SU-DHL-6 (cell line): ENCODE measurements at regions not wholly inside any gene's neighbourhood (a gene's known extent, or its start where the extent isn't known, plus 50 kb on each side); places are given as distances from the start of the nearest gene placed in this dataset.

Experiments used
- H2AFZ ChIP-seq: fragments of 200-600 bp; sonication (generic); 2 replicates; pipeline ENCODE4 v1.6.1; 2014; ENCODE audit warnings: low read depth, mild to moderate bottlenecking, moderate library complexity, mixed read lengths, antibody characterized with exemption, low read length; ENCODE audit not compliant: severe bottlenecking
- H3F3A ChIP-seq: fragments of 200-600 bp; shearing (Covaris generic); 2 replicates; pipeline ENCODE4 v1.6.0; 2016; ENCODE audit warnings: antibody characterized with exemption, mild to moderate bottlenecking; ENCODE audit not compliant: insufficient read depth
- H3K27ac ChIP-seq: fragments of 200-600 bp; sonication (generic); 2 replicates; pipeline ENCODE4 v1.5.1; 2016; ENCODE audit warnings: low read depth, mild to moderate bottlenecking, low read length, moderate library complexity, mixed read lengths
- H3K27me3 ChIP-seq: fragments of 200-600 bp; sonication (generic), shearing (Covaris generic); 2 replicates; pipeline ENCODE4 v1.6.0; 2014; ENCODE audit warnings: mild to moderate bottlenecking, low read length
- H3K36me3 ChIP-seq: fragments of 200-600 bp; sonication (generic); 2 replicates; pipeline ENCODE4 v1.6.1; 2014; ENCODE audit warnings: mild to moderate bottlenecking, low read length, mixed read lengths
- H3K4me2 ChIP-seq: fragments of 300-600, 200-600 bp; shearing (Covaris generic), sonication (generic); 2 replicates; pipeline ENCODE4 v1.6.0; 2014; ENCODE audit warnings: low read length, low read depth, mild to moderate bottlenecking; ENCODE audit not compliant: poor library complexity, severe bottlenecking
- H3K4me3 ChIP-seq: fragments of 200-600 bp; sonication (generic); 2 replicates; pipeline ENCODE4 v1.5.1; 2014; ENCODE audit warnings: antibody characterized with exemption, low read length, mild to moderate bottlenecking, mixed read lengths; ENCODE audit not compliant: insufficient read depth, poor library complexity, severe bottlenecking
- H3K79me2 ChIP-seq: fragments of 200-600 bp; sonication (generic); 2 replicates; pipeline ENCODE4 v1.6.1; 2014; ENCODE audit warnings: mild to moderate bottlenecking, low read length, moderate library complexity; ENCODE audit not compliant: insufficient read depth
- H3K9ac ChIP-seq: fragments of 200-600 bp; sonication (generic); 2 replicates; pipeline ENCODE4 v1.7.0; 2014; ENCODE audit warnings: mild to moderate bottlenecking, low read length
- H3K9me2 ChIP-seq: fragments of 200-600 bp; sonication (generic); replicated peaks from 2 replicates; pipeline ENCODE4 v1.6.1; 2014; ENCODE audit warnings: low read length; ENCODE audit not compliant: insufficient read depth
- H3K9me3 ChIP-seq: fragments of 200-600 bp; sonication (generic); 2 replicates; pipeline ENCODE4 v1.6.1; 2014; ENCODE audit warnings: low read length, mixed read lengths; ENCODE audit not compliant: insufficient read depth
- H4K20me1 ChIP-seq: fragments of 200-600 bp; sonication (generic); 2 replicates; pipeline ENCODE4 v1.6.1; 2014; ENCODE audit warnings: low read depth, mild to moderate bottlenecking, antibody characterized with exemption, low read length, moderate library complexity, mixed read lengths
- CTCF ChIP-seq: fragments of 200-600 bp; sonication (generic); IDR thresholded peaks from one replicate; pipeline ENCODE4 v1.5.1; 2017; ENCODE audit warnings: antibody characterized with exemption, mild to moderate bottlenecking, low read length, moderate library complexity; ENCODE audit not compliant: insufficient read depth, poor library complexity, severe bottlenecking
- EZH2phosphoT487 ChIP-seq: fragments of 200-600 bp; sonication (generic), shearing (Covaris generic); conservative IDR thresholded peaks from 2 replicates; pipeline ENCODE4 v1.6.1; 2018; ENCODE audit warnings: mild to moderate bottlenecking, antibody characterized with exemption, low read length, moderate library complexity, mixed read lengths

GRCh38 chr11:80414181-80415165 is 973.6 kb upstream of the TENM4 start:
- no peak overlapping the region for H3K9ac ChIP-seq
- no peak overlapping the region for H3K4me2 ChIP-seq
- H3K9me2 ChIP-seq = no peaks in the 10 kb centered on the region
- no peaks in the 10 kb centered on the region for H4K20me1 ChIP-seq
- H3K36me3 ChIP-seq = no peaks in the 10 kb centered on the region
- H3K4me3 ChIP-seq = no peak overlapping the region
- no peaks in the 10 kb centered on the region for H3K27me3 ChIP-seq
- TF ChIP-seq CTCF (no peak), EZH2phosphoT487 (no peak)
- H2AFZ ChIP-seq = no peak overlapping the region
- no peak overlapping the region for H3K27ac ChIP-seq
- no peaks in the 10 kb centered on the region for H3K79me2 ChIP-seq
- no peaks in the 10 kb centered on the region for H3K9me3 ChIP-seq
- H3F3A ChIP-seq = no peaks in the 10 kb centered on the region

GRCh38 chr11:80412604-80413003 is 971.8 kb upstream of the TENM4 start:
- Histone ChIP-seq H3K4me2 (no peak overlapping the region), H3F3A (no peaks in the 10 kb centered on the region), H3K9ac (no peak overlapping the region), H3K79me2 (no peaks in the 10 kb centered on the region), H3K27me3 (no peaks in the 10 kb centered on the region), H2AFZ (no peak overlapping the region), H3K27ac (no peak overlapping the region), H3K9me3 (no peaks in the 10 kb centered on the region), H3K36me3 (no peaks in the 10 kb centered on the region), H4K20me1 (no peaks in the 10 kb centered on the region), H3K4me3 (no peak overlapping the region), H3K9me2 (no peaks in the 10 kb centered on the region)
- TF ChIP-seq CTCF = no peak

GRCh38 chr11:80393210-80393609 is 952.4 kb upstream of the TENM4 start:
- Histone ChIP-seq H3K27ac (no peak overlapping the region), H3K27me3 (no peaks in the 10 kb centered on the region), H3K9me3 (no peaks in the 10 kb centered on the region), H3K79me2 (no peaks in the 10 kb centered on the region), H4K20me1 (no peaks in the 10 kb centered on the region), H3F3A (no peaks in the 10 kb centered on the region), H3K36me3 (no peaks in the 10 kb centered on the region), H2AFZ (no peak overlapping the region), H3K4me3 (no peak overlapping the region), H3K4me2 (no peak overlapping the region), H3K9ac (no peak overlapping the region), H3K9me2 (no peaks in the 10 kb centered on the region)
- TF ChIP-seq EZH2phosphoT487 (no peak), CTCF (no peak)
